GM13977 (cell line): ENCODE measurements at regions not wholly inside any gene's neighbourhood (a gene's known extent, or its start where the extent isn't known, plus 50 kb on each side); places are given as distances from the start of the nearest gene placed in this dataset.
"Not testable (repeated sequence)": the region's sequence is repeated elsewhere in the genome, so short reads cannot be mapped to it uniquely, and the experiment has no call there.

Source experiments
- DNase-seq: peaks from one replicate; pipeline ENCODE4 v3.0.0; 2012; ENCODE audit warnings: low spot score
- CTCF ChIP-seq: IDR thresholded peaks from 2 replicates; pipeline ENCODE4 v1.5.1; 2012; ENCODE audit warnings: mild to moderate bottlenecking, control low read depth; ENCODE audit not compliant: insufficient read depth; ENCODE audit errors: extremely low read depth, missing control alignments
- in situ Hi-C: fragments of 300-500 bp; cut with MboI; formaldehyde crosslinking; loops from one replicate; pipeline ENCODE4 v1.12.0; 2022; ENCODE audit warnings: low sequenced_read_pairs, low pct_unique_long_range_greater_than_20kb, mixed read lengths, inconsistent platforms; ENCODE audit not compliant: unreplicated experiment

GRCh38 chr15:69616558-69616957 lies 163.9 kb downstream of the RPLP1 start:
- in situ Hi-C loops = no loop called here
- no peak for TF ChIP-seq CTCF

GRCh38 chr15:69617144-69617543 lies 164.5 kb downstream of the RPLP1 start:
- DNase-seq, in situ Hi-C loops: not testable (repeated sequence)

More at GRCh38 chr15:69616558-69616957, 163.9 kb downstream of the RPLP1 start:
- no peak for DNase-seq

GRCh38 chr15:69623392-69624154 lies 171.0 kb downstream of the RPLP1 start:
- no peak for DNase-seq
- in situ Hi-C loops = no loop called here
- TF ChIP-seq CTCF = no peak

- no peak for DNase-seq
- in situ Hi-C loops = no loop called here
- TF ChIP-seq CTCF = no peak
These were observed 171.5 kb downstream of the RPLP1 start for GRCh38 chr15:69624155-69624520.

- in situ Hi-C loops = no loop called here
- DNase-seq = no peak
- no peak for TF ChIP-seq CTCF
These were observed 172.2 kb downstream of the RPLP1 start for GRCh38 chr15:69624816-69625215.

GRCh38 chr15:69625328-69625727 lies 172.7 kb downstream of the RPLP1 start:
- TF ChIP-seq CTCF = no peak
- in situ Hi-C loops = no loop called here
- no peak for DNase-seq

GRCh38 chr15:69626095-69627066 lies 173.8 kb downstream of the RPLP1 start:
- no peak for DNase-seq
- in situ Hi-C loops = no loop called here
- TF ChIP-seq CTCF = no peak
